Fibroblast of lung (primary cell): ENCODE measurements at regions not wholly inside any gene's neighbourhood (a gene's known extent, or its start where the extent isn't known, plus 50 kb on each side); places are given as distances from the start of the nearest gene placed in this dataset.
A peak's percentile ranks its signal among the peaks of the same experiment; 100 is the strongest.

Experiments used
- DNase-seq, 2 donors: peaks; one replicate each; pipeline versions ENCODE4 v3.0.0 to v3.0.0-alpha.2; 2010; ENCODE audit warnings: low read depth in 2 of 2
- H2AFZ ChIP-seq: 2 replicates; pipeline ENCODE4 v1.5.1; 2012; ENCODE audit warnings: low read length, control low read depth, inconsistent platforms
- H3K27ac ChIP-seq: 2 replicates; pipeline ENCODE4 v1.5.1; 2011; ENCODE audit warnings: low read length, control low read depth; ENCODE audit not compliant: insufficient read depth
- H3K27me3 ChIP-seq: 2 replicates; pipeline ENCODE4 v1.5.1; 2011; ENCODE audit warnings: mild to moderate bottlenecking, low read length; ENCODE audit not compliant: control insufficient read depth, insufficient read depth
- H3K36me3 ChIP-seq: 2 replicates; pipeline ENCODE4 v1.5.1; 2011; ENCODE audit warnings: low read length; ENCODE audit not compliant: control insufficient read depth, insufficient read depth
- H3K4me1 ChIP-seq: 2 replicates; pipeline ENCODE4 v1.5.1; 2011; ENCODE audit warnings: low read length; ENCODE audit not compliant: control insufficient read depth, insufficient read depth; ENCODE audit errors: extremely low read depth
- H3K4me2 ChIP-seq: 2 replicates; pipeline ENCODE4 v1.5.1; 2011; ENCODE audit warnings: low read length, control low read depth; ENCODE audit not compliant: insufficient read depth; ENCODE audit errors: extremely low read depth
- H3K4me3 ChIP-seq, 4 experiments: fragments of 200-600 bp in 1 of 4; sonication (generic) in 1 of 4; replicated peaks in 1 of 4; 2 replicates each; pipeline ENCODE4 v1.5.1; 2011 to 2016; ENCODE audit warnings: low read length in 4 of 4, low read depth in 3 of 4, mild to moderate bottlenecking in 3 of 4, control low read depth in 2 of 4, inconsistent platforms in 1 of 4, mixed read lengths in 1 of 4; ENCODE audit not compliant: insufficient read depth in 1 of 4; ENCODE audit errors: control extremely low read depth in 1 of 4
- H3K79me2 ChIP-seq: 2 replicates; pipeline ENCODE4 v1.5.1; 2012; ENCODE audit warnings: mild to moderate bottlenecking, low read length, inconsistent platforms; ENCODE audit not compliant: control insufficient read depth, insufficient read depth
- H3K9ac ChIP-seq: 2 replicates; pipeline ENCODE4 v1.5.1; 2011; ENCODE audit warnings: mild to moderate bottlenecking, low read length, control low read depth; ENCODE audit not compliant: insufficient read depth
- H3K9me3 ChIP-seq: 2 replicates; pipeline ENCODE4 v1.5.1; 2012; ENCODE audit warnings: low read depth, low read length; ENCODE audit not compliant: control insufficient read depth, insufficient read depth
- H4K20me1 ChIP-seq: 2 replicates; pipeline ENCODE4 v1.5.1; 2011; ENCODE audit warnings: low read length; ENCODE audit not compliant: control insufficient read depth, insufficient read depth; ENCODE audit errors: extremely low read depth
- CTCF ChIP-seq, 2 donors: IDR thresholded peaks in 1 of 2; conservative IDR thresholded peaks in 1 of 2; 1 replicate in 1 of 2; 2 replicates in 1 of 2; pipeline ENCODE4 v1.5.1; 2011 to 2012; ENCODE audit warnings: low read length in 2 of 2, control low read depth in 1 of 2, inconsistent platforms in 1 of 2, low read depth in 1 of 2, mild to moderate bottlenecking in 1 of 2
- EZH2 ChIP-seq: IDR thresholded peaks from 2 replicates; pipeline ENCODE4 v1.5.1; 2012; ENCODE audit warnings: low read length, control low read depth, mild to moderate bottlenecking; ENCODE audit errors: missing control alignments

GRCh38 chr2:217356781-217357180, 496.9 kb upstream of the TNP1 start:
- no peaks in the 10 kb centered on the region for H4K20me1 ChIP-seq
- H3K79me2 ChIP-seq, result no peaks in the 10 kb centered on the region
- TF ChIP-seq EZH2 (no peak), CTCF (conservative IDR thresholded peaks at IDR 0.05 in 1 of 2, IDR thresholded peaks at IDR 0.05 in 1 of 2; ENCODE audit: low read depth in 1 of 2, low read length in 2 of 2) (no peak)
- H3K4me3 ChIP-seq, result no peak overlapping the region
- H3K36me3 ChIP-seq, result no peaks in the 10 kb centered on the region
- H2AFZ ChIP-seq, result peak overlapping the region; percentile 46
- H3K9me3 ChIP-seq, result no peaks in the 10 kb centered on the region
- peak overlapping the region; percentile 1 for H3K4me2 ChIP-seq
- no peak overlapping the region for H3K27ac ChIP-seq
- no peaks in the 10 kb centered on the region for H3K27me3 ChIP-seq
- peaks cover 15% of the 10 kb centered on the region for H3K4me1 ChIP-seq
- no peak overlapping the region for H3K9ac ChIP-seq
- peak in 1 of 2 donors; percentile 45 for DNase-seq

- Histone ChIP-seq H4K20me1 (no peaks in the 10 kb centered on the region), H3K4me2 (no peak overlapping the region), H3K4me3 (no peak overlapping the region), H3K27ac (no peak overlapping the region), H3K4me1 (peaks cover 9% of the 10 kb centered on the region), H2AFZ (no peak overlapping the region), H3K79me2 (no peaks in the 10 kb centered on the region), H3K27me3 (no peaks in the 10 kb centered on the region), H3K36me3 (no peaks in the 10 kb centered on the region), H3K9me3 (no peaks in the 10 kb centered on the region), H3K9ac (no peak overlapping the region)
- no peak for DNase-seq
- no peak for TF ChIP-seq CTCF (conservative IDR thresholded peaks at IDR 0.05 in 1 of 2, IDR thresholded peaks at IDR 0.05 in 1 of 2; ENCODE audit: low read depth in 1 of 2, low read length in 2 of 2)
- no peak for TF ChIP-seq EZH2
Measured at GRCh38 chr2:217356142-217356541, 496.3 kb upstream of the TNP1 start.

- H3K27ac ChIP-seq, result no peak overlapping the region
- H4K20me1 ChIP-seq, result no peaks in the 10 kb centered on the region
- no peak overlapping the region for H2AFZ ChIP-seq
- no peak for DNase-seq
- H3K4me2 ChIP-seq, result no peak overlapping the region
- no peaks in the 10 kb centered on the region for H3K27me3 ChIP-seq
- H3K4me3 ChIP-seq, result no peak overlapping the region
- H3K36me3 ChIP-seq, result no peaks in the 10 kb centered on the region
- no peaks in the 10 kb centered on the region for H3K4me1 ChIP-seq
- H3K9me3 ChIP-seq, result no peaks in the 10 kb centered on the region
- no peak for TF ChIP-seq EZH2
- TF ChIP-seq CTCF (conservative IDR thresholded peaks at IDR 0.05 in 1 of 2, IDR thresholded peaks at IDR 0.05 in 1 of 2; ENCODE audit: low read depth in 1 of 2, low read length in 2 of 2), result no peak
- no peaks in the 10 kb centered on the region for H3K79me2 ChIP-seq
- no peak overlapping the region for H3K9ac ChIP-seq
Measured at GRCh38 chr2:217353591-217353990, 493.7 kb upstream of the TNP1 start.
